C4-2B (cell line): ENCODE measurements at regions not wholly inside any gene's neighbourhood (a gene's known extent, or its start where the extent isn't known, plus 50 kb on each side); places are given as distances from the start of the nearest gene placed in this dataset.

Source experiments
- H3K27ac ChIP-seq: fragments of 450-650 bp; 2 replicates; pipeline ENCODE4 v1.5.1; 2017
- ZFX ChIP-seq: fragments of 450-650 bp; IDR thresholded peaks from 2 replicates; pipeline ENCODE4 v1.6.1; 2017
- TF ChIP-seq, protein P1 (sequence below): fragments of 450-650 bp; conservative IDR thresholded peaks from 2 replicates; pipeline ENCODE4 v1.5.1; 2017; ENCODE audit warnings: mild to moderate bottlenecking

DNA sequence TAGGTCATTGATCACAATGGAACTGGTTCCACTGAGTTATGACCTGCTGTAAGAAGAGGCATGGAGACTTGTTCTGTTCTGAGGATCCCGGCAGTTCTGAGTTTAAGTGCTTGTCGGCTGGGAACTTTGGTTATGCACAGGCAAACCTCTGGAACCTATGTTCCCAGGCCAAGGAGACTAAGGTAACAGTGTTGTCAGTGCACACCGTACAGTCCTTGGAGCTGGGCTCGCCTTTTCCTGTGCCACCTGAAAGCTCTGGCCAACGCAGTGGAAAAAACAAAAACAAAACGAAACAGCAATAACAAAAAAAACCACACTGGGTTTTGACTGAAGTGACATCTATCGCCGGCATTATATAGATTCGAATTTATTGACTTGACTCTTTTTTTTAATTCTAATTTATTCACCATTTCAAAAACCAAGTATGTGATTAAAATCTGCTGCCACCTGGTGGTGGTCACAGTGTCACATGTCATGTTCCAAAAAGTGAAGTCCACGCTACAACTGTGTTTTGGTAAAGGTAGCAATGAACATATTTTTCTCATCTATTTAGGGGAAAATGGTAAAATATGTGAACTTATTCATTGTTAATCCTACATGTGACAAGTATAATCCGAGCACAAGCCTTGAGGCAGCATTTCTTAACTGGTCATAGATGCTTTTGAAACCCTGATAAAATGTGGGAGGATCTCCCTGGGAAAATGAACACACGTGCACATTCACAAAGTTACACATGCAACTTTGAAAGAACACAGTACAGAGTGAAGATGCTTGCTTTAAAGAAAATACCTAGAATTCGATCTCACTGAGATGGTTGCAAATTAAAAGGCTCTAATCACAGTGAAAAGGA lies 113.8 kb upstream of the PPP2R2D start:
- no peak for TF ChIP-seq ZFX
- TF ChIP-seq, protein P1, sequence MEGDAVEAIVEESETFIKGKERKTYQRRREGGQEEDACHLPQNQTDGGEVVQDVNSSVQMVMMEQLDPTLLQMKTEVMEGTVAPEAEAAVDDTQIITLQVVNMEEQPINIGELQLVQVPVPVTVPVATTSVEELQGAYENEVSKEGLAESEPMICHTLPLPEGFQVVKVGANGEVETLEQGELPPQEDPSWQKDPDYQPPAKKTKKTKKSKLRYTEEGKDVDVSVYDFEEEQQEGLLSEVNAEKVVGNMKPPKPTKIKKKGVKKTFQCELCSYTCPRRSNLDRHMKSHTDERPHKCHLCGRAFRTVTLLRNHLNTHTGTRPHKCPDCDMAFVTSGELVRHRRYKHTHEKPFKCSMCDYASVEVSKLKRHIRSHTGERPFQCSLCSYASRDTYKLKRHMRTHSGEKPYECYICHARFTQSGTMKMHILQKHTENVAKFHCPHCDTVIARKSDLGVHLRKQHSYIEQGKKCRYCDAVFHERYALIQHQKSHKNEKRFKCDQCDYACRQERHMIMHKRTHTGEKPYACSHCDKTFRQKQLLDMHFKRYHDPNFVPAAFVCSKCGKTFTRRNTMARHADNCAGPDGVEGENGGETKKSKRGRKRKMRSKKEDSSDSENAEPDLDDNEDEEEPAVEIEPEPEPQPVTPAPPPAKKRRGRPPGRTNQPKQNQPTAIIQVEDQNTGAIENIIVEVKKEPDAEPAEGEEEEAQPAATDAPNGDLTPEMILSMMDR, result peak; percentile 87
- no peak overlapping the region for H3K27ac ChIP-seq

DNA sequence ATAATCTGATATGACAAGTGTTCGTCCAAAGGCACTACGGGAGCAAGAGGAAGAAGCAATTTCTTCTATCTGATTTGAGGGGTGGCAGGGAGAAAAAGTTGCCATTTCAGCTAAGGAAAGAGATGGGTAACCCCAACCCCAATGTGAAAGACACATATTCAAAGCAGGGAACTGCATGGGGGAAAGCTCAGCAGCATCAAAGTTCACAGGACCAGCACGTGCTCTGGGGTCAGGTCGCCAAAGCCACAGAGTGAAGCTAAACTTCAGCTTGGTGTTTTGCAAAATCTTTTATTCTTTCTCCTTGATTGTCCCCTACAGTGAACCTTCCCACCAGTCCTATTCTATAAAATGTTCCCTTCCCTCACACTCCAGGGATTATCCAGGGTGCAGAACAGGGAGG lies 112.8 kb upstream of the PPP2R2D start:
- TF ChIP-seq, protein P1, result no peak
- TF ChIP-seq ZFX, result no peak
- no peak overlapping the region for H3K27ac ChIP-seq

DNA sequence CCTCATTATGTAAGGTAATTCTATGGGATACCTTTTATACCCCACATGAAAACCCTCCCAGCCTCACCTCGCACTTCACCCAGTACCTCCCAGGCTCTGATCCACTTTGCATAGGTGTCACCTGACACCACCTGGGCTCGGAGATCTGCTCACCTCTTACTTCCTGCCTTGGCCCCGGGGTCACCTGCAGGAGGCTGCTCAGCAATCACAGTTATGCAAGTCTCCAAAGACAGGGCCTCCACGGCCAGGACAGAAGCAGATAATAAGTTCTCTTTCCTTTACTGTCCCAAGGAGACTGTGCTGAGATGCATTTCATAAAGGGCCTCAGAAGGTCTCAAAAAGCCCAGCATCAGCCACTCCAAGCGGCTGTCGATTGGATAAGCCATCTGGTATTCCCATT lies 112.4 kb upstream of the PPP2R2D start:
- no peak for TF ChIP-seq ZFX
- TF ChIP-seq, protein P1, result no peak
- H3K27ac ChIP-seq, result no peak overlapping the region

DNA sequence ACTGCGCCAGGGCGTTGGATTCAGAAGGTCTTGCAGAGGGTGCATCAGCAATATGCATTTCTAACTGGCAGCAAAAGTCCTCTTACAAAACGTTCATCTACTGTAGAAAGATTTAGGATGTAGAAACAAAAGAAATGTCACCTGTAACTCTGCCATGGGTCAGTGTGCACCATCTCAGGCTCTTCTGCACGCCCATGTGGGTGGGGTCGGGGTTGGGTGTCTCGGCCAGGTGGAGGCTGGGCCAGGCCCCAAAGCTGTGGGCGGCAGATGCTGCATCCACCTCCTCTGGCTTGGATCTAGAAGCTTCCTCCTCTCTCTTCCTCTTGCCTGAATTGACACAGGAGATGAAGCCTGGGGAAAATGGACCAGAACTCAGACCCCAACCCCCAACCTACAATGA lies 111.3 kb upstream of the PPP2R2D start:
- TF ChIP-seq, protein P1, result no peak
- no peak for TF ChIP-seq ZFX
- no peak overlapping the region for H3K27ac ChIP-seq

DNA sequence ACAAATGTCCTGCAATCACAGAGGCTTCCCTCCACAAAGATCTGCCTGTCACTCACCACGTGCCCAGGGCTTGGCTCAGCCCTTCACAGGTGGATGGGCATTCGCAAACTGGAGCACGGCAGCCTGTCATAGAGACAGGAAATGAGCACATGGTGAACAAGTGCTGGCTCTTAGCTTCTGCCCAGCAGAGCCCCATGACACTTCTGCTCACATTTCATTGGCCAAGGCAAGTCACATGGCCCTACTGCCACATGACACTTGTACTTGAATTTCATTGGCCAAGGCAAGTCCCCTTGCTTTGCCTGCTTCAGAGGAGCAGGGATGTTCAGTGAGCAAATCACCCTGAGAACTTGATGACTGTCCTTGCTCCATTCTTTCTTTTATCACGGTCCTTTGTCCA lies 110.8 kb upstream of the PPP2R2D start:
- no peak overlapping the region for H3K27ac ChIP-seq
- no peak for TF ChIP-seq ZFX
- TF ChIP-seq, protein P1, result no peak

DNA sequence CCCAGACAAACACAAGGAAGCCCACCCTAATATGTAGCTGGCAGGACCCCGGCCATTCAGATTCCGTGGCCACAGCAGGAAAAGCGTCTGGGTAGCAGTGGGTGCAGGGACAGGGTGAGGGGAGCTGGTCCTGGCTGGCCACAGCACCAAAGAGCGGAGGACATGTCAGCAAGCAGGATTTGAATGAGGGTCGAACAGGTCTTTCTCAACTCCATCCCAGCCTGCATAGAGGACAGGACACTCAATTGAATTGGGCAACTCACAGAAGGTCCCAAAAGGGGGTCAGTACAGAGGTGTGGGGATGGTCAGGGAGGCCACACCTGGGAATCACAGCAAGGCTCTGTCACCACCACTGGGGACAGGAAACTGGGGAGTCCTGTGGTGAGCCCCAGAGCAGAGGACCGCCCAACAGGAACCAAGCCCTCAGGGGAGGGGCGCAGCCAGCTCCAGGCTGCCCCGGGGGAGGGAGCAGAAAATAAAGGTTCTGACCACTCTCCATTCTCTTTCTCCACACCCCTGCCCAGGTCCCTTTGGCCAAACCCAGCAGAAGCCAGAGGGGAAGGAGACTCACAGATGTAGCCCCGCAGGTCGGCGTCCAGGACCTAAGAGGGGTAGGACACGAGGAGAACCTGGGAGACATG lies 108.7 kb upstream of the PPP2R2D start:
- H3K27ac ChIP-seq, result no peak overlapping the region
- TF ChIP-seq, protein P1, result no peak

DNA sequence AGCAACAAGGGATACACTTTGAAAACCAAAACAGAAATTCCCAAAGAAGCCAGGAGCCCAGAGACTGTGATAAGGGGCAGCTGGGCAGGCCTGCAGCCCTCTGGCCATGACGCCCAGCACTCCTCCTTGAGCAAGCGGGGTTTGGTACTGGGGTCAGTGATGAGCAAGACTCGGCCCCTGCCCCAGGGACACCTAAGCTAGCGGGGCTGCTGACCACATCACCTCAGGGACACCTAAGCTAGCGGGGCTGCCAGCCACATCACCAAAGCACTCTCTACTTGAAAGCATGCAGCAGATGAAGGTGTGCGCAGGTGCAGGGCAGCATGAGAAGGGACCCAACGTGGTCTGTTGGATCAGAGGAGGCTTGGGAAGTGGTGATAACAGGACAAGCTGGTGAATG lies 108.0 kb upstream of the PPP2R2D start:
- no peak overlapping the region for H3K27ac ChIP-seq
- no peak for TF ChIP-seq ZFX

DNA sequence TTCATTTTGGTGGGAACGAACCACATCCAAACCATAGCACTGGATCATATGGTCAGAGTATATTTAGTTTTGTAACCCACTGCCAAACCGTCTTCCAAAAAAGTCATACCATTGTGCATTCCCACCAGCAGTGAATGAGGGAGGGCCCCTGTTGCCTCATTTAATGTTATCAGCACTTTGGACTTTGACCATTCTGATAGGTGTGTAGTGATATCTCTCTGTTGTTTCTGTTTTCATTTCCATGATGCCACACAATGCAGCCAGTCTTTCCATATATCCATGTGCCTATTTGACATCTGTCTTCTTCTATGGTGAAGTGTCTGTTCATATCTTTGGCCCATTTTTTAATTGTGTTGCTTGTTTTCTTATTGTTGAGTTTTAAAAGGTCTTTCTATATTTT lies 105.0 kb upstream of the PPP2R2D start:
- TF ChIP-seq, protein P1, result no peak
- no peak for TF ChIP-seq ZFX
- H3K27ac ChIP-seq, result no peak overlapping the region
